ENCODE measurements at regions not wholly inside any gene's neighbourhood (a gene's known extent, or its start where the extent isn't known, plus 50 kb on each side); places are given as distances from the start of the nearest gene placed in this dataset.

DNA sequence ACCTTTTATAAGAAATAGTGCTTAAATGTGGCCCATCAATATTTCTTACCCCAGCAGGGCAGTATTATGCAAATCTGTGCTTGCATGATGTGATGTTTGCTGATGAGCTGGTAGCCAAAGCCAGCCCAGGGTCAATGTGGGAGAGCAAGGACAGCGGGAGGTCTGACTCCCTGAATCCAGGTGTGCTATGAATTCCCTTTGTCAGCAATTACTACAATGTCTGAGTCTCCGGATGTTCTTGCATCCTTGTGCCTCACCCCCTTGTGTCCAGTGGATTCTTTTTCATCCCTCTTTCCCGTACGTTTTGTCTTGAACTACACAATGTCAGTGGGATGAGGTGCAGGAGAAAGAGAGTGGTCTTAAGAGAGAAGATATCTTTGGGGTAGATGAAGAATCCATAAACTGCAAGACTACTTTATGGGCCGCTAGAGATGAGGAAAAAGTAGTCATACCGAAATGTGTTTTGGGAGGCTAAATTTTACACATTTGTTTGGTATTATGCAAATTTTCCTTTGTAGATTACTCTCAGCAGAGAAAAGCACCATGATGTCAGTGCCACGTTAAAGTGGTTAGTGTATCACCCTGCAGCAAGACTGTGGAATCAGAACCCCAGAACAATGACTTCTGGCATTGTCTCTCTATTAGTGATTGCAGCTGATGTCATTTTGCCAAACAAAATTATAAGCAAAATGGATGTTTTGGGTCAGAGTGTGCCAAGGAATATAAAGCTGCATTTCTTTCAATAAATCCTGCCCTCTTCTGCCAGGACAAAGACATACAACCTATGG is 53.5 kb upstream of the TSHZ3 start:
- H3K4me3 Mint-ChIP-seq, result no peak overlapping the region
- no peaks in the 10 kb centered on the region for H3K36me3 Mint-ChIP-seq (ENCODE audit: low read depth)
- DNase-seq, result no peak
- ChIA-PET POLR2A (no interaction called here), CTCF (interaction anchor here (1.1 kb wide), 1 partner anchor 17 kb away, joined by 3 read pairs; no protein-coding TSS in a partner anchor)
- no peak overlapping the region for H3K27ac Mint-ChIP-seq
- H3K9me3 Mint-ChIP-seq, result no peaks in the 10 kb centered on the region
- no peaks in the 10 kb centered on the region for H3K27me3 Mint-ChIP-seq
- H3K4me1 Mint-ChIP-seq, result no peaks in the 10 kb centered on the region

DNA sequence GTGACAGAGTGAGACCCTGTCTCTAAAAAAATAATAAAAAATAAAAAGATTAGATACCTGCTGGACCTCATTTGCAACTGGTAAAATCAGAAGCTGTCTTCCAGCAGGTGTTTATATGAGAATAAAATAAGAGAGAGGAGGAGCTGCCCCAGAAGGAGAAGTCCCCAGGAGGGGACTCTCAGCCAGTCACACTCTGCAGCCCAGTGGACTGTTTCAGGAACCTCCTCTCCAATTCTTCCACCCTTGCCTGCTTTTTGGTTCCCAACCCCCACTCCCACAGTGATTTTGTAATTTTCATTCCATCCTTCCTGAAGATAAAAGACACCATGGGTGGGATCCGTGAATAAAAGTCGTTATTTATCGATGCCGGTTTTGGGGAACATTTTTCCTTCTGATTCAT is 56.9 kb upstream of the TSHZ3 start:
- no peaks in the 10 kb centered on the region for H3K9me3 Mint-ChIP-seq
- CTCF ChIA-PET, result no interaction called here
- no peak overlapping the region for H3K27ac Mint-ChIP-seq
- no peak for DNase-seq
- no peaks in the 10 kb centered on the region for H3K4me1 Mint-ChIP-seq
- no peak overlapping the region for H3K4me3 Mint-ChIP-seq
- no peaks in the 10 kb centered on the region for H3K36me3 Mint-ChIP-seq (ENCODE audit: low read depth)
- POLR2A ChIA-PET, result no interaction called here
- H3K27me3 Mint-ChIP-seq, result no peaks in the 10 kb centered on the region

DNA sequence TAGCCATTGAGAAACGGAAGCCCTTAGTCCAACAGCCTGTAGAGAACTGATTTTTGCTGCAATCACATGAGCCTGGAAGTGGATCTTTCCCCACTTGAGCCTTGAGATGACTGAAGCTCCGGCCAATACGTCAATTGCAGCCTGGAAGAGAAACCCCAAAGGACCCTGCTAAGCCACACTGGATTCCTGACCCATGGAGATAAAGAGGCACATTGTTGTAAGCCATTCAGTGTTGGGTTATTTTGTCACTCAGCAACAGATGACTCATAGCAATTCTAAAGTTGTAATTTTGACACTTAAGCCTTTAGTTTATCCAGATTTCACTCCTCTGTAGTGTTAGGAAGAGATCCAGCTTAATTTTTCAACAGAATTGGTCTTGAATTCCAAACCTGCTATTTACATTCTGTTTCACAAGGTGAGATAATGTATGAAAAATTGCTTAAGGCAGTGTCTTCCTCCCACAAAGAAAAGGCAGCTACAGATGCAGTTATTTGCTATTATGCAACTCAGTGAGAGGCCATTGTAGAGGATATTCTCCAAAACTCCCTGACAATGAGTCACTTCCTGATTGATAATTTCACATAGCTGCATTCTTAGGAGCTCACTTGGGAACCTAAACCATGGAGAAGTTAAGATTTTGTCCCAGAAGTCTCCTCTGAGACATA is 59.4 kb upstream of the TSHZ3 start:
- ChIA-PET POLR2A (no interaction called here), CTCF (no interaction called here)
- Mint-ChIP-seq H3K4me3 (no peak overlapping the region), H3K27me3 (no peaks in the 10 kb centered on the region), H3K9me3 (no peaks in the 10 kb centered on the region), H3K4me1 (no peaks in the 10 kb centered on the region), H3K27ac (no peak overlapping the region), H3K36me3 (ENCODE audit: low read depth) (no peaks in the 10 kb centered on the region)
- no peak for DNase-seq

DNA sequence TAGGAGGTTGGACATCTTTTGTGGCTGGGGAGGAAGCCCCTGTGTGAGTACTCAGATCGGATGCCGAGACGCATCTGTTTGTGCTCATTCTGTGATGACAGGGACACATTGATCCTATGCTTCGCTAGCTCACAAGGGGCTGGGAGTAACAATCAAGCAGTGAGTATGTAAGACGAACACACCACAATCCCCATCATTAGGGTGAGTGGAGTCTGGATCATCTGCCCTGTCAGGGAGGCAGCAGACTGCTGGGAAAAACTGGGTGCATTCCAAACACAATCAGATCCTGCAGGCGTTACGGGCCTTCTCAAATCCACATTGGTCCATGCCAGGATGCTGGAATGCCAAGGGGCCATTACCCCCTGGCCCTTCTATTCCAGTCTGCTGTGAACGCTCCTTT is 64.1 kb upstream of the TSHZ3 start:
- Mint-ChIP-seq H3K4me1 (no peaks in the 10 kb centered on the region), H3K27me3 (peaks cover 5% of the 10 kb centered on the region), H3K9me3 (no peaks in the 10 kb centered on the region), H3K27ac (no peak overlapping the region), H3K4me3 (no peak overlapping the region), H3K36me3 (ENCODE audit: low read depth) (no peaks in the 10 kb centered on the region)
- ChIA-PET CTCF (no interaction called here), POLR2A (no interaction called here)
- DNase-seq, result no peak

DNA sequence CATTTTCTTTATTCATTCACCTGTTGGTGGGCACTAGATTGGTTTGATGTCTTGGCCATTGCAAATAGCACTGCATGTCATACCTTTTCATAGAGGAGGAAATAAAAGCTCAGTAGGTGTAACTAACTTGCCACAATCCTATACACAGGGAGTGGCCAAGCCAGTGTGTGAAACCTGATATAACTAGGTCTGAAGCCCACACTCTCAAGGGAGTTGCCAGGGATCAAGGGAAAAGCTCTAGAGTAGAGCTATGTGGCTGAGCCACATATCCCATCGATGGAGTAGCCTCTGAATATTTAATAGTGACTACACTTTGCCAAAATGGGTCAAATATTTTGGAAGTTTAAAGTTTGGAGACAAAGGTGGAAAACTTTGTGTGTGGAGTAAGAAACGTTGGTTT is 66.1 kb upstream of the TSHZ3 start:
- Mint-ChIP-seq H3K4me1 (no peaks in the 10 kb centered on the region), H3K4me3 (no peak overlapping the region), H3K9me3 (no peaks in the 10 kb centered on the region), H3K27ac (no peak overlapping the region), H3K36me3 (ENCODE audit: low read depth) (no peaks in the 10 kb centered on the region), H3K27me3 (peaks cover 9% of the 10 kb centered on the region)
- no peak for DNase-seq
- ChIA-PET POLR2A (no interaction called here), CTCF (no interaction called here)

DNA sequence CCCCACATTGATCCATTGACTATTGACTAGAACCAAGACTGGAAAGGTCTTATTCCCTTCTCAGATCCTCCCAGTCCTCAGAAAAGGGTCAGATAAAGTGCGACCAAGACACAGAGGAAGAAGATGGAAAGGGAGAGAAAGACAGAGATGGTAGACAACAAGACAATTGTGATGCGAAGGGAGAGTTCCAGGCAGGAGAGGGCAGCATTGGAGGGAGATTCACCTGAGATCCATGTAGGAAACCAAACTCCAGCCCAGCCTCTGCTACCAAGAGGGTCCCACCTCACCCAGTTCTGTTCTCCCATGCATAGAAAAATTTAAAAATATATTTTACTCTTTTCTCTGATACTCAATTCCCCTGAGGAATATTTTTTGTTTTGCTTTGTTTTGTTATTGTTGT is 67.3 kb upstream of the TSHZ3 start:
- CTCF ChIA-PET, result no interaction called here
- no peak overlapping the region for H3K27ac Mint-ChIP-seq
- DNase-seq, result no peak
- no peaks in the 10 kb centered on the region for H3K9me3 Mint-ChIP-seq
- H3K4me1 Mint-ChIP-seq, result no peaks in the 10 kb centered on the region
- no peaks in the 10 kb centered on the region for H3K36me3 Mint-ChIP-seq (ENCODE audit: low read depth)
- POLR2A ChIA-PET, result no interaction called here
- H3K27me3 Mint-ChIP-seq, result peaks cover 11% of the 10 kb centered on the region
- H3K4me3 Mint-ChIP-seq, result no peak overlapping the region

DNA sequence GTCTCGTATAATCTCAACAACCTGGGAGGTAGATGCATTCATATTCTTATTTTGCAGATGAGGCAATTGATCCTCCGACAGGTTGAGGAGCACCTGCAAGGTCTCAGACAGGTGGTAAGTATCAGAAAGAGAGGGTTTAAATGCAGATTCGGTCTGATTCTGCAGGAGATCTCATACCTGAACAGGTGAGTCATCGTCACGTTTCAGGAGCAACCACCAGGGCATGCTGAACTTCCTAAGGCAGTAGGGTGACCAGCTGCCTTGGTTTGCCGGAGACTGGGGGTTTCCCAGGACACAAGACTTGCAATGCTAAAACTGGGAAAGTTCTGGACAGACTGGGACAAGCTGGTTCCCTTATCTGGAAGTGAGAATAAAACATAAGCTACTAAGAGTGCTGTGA is 68.8 kb upstream of the TSHZ3 start:
- no peak for DNase-seq
- Mint-ChIP-seq H3K9me3 (no peaks in the 10 kb centered on the region), H3K4me1 (no peaks in the 10 kb centered on the region)

DNA sequence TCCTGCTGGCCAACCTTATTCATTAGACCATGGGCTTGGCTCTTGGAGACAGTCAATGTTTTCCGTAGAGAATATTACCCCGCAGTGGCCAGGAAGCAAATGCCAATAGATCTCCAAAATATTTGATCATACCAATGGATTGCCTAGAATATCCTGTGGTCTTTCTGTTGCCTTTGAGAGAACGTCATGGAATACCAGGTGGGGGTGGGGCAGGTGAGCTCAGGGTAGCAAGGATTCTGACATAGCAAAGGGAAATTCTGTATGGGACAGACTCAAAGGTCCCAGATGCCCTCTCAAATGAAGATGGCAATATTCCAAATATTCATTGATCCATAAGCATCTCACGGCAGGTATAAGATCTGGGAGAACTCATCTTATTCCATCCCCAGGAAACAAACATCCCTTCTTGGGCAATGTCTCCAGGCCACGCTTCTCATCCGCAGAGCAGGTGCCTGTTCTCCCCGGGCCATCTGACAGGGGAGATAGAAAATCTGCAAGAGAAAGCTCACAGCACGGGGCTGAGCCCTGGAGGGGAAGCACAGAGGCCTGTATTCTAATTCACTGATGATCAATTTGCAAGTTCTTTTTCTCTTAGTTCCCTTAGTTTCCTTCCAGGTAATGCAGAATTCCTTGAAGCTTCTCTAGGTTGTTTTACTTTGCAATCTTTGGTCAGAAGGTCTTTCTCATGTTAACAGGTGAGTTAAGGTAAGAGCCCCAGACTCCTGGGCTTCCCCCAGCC is 69.6 kb upstream of the TSHZ3 start:
- CTCF ChIA-PET, result interaction anchor here (1.4 kb wide), 1 partner anchor 15 kb away, joined by 3 read pairs; no protein-coding TSS in a partner anchor
- Mint-ChIP-seq H3K4me1 (no peaks in the 10 kb centered on the region), H3K4me3 (no peak overlapping the region), H3K27ac (no peak overlapping the region), H3K9me3 (no peaks in the 10 kb centered on the region), H3K27me3 (peaks cover 12% of the 10 kb centered on the region), H3K36me3 (ENCODE audit: low read depth) (no peaks in the 10 kb centered on the region)
- no peak for DNase-seq
- POLR2A ChIA-PET, result no interaction called here

More for the DNA sequence above, 68.8 kb upstream of the TSHZ3 start:
- Mint-ChIP-seq H3K4me3 (no peak overlapping the region), H3K36me3 (ENCODE audit: low read depth) (no peaks in the 10 kb centered on the region), H3K27me3 (peaks cover 12% of the 10 kb centered on the region), H3K27ac (no peak overlapping the region)
- CTCF ChIA-PET, result no interaction called here
- POLR2A ChIA-PET, result no interaction called here

DNA sequence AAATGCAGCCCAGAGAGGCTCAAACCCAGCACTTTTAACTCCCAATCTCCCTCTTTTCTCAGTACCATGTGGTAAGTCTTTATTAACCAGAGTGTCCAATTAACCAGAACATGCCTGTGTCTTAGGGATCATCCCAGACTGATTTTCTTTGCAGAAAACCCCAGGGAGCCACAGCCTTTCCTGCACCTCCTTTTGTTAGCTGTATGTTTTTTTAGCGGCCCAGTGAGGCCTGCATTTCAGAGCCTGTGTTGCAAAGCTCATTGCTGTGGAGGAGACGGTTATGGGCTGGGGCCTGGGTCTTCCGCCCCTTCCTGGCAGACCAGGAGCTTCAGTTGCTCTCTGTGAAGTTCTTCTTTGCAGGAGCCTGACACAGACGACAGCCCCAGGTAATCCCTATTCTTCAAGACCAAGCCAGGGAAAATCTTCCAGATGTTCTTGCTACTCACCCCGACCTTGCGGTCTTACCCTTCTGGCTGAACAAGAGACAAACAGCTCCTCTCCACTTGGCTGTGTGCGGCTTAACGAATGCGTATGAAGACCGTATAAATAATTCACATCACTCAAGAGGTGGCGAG is 70.7 kb upstream of the TSHZ3 start:
- Mint-ChIP-seq H3K27me3 (peaks cover 9% of the 10 kb centered on the region), H3K4me3 (no peak overlapping the region), H3K27ac (no peak overlapping the region), H3K9me3 (no peaks in the 10 kb centered on the region), H3K36me3 (ENCODE audit: low read depth) (no peaks in the 10 kb centered on the region), H3K4me1 (no peaks in the 10 kb centered on the region)
- ChIA-PET CTCF (interaction anchor here (1.4 kb wide), 1 partner anchor 17 kb away, joined by 3 read pairs; no protein-coding TSS in a partner anchor), POLR2A (no interaction called here)
- no peak for DNase-seq

DNA sequence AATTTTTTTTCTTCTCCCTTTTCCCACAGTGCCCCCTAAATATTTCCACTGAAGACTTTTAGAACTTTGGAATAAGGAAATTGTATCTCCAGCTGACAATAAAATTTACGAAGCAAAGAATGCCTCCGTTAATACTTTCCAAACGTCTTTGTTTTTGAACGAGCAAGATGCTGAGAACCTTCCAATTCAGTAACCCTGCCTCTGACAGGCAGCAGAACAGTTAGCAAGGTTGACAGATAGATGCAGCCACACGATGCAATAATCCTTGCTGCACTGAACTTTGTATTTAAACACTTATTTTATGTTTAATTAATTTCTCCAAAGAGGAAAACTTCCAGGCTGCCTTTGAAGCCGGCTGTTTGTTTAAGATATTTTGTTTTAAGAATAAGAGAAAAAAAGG is 71.8 kb upstream of the TSHZ3 start:
- CTCF ChIA-PET, result no interaction called here
- H3K9me3 Mint-ChIP-seq, result no peaks in the 10 kb centered on the region
- H3K4me3 Mint-ChIP-seq, result no peak overlapping the region
- H3K27ac Mint-ChIP-seq, result no peak overlapping the region
- no peaks in the 10 kb centered on the region for H3K36me3 Mint-ChIP-seq (ENCODE audit: low read depth)
- DNase-seq, result no peak
- POLR2A ChIA-PET, result no interaction called here
- H3K27me3 Mint-ChIP-seq, result peaks cover 7% of the 10 kb centered on the region
- H3K4me1 Mint-ChIP-seq, result no peaks in the 10 kb centered on the region

DNA sequence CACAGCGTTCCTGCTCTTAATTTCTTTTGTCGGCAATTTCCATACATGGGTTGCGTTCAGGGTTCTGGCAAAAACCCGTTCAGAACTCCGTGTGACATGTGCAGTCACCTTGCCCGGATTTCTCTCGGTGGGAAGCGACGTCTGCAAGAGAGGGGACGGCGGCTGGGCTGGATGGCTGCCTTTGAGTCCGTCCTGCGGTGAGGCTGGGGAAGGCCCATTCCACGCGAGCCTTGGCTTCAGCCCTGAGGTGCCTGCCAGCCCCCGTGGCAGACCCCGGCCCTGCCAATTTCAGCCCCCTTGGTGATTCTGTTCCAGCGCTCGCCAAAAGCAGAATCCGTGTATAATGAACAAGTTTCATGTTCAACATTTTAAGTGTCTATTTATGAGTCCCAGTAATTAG is 72.6 kb upstream of the TSHZ3 start:
- Mint-ChIP-seq H3K27ac (no peak overlapping the region), H3K9me3 (no peaks in the 10 kb centered on the region), H3K4me3 (no peak overlapping the region), H3K4me1 (no peaks in the 10 kb centered on the region), H3K36me3 (ENCODE audit: low read depth) (no peaks in the 10 kb centered on the region), H3K27me3 (peaks cover 7% of the 10 kb centered on the region)
- ChIA-PET CTCF (no interaction called here), POLR2A (no interaction called here)
- DNase-seq, result no peak

DNA sequence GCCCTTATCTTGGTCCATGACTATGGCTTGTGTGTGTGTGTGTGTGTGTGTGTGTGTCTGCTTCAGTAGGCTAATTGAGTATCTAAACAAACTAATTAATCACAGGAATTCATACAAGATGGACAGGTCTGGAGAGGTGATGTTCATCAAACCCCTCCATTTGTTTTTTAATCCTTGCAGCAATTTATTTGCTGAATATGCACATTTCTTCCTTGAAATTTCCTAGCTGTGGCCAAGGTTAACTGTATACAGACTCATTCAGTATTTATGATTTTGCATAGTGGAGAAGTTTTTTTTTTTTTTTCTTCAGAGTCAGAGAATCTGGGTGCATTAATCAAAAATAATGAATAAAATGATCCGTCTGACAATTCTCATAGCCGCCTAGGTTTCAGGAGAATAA is 74.7 kb upstream of the TSHZ3 start:
- H3K4me1 Mint-ChIP-seq, result no peaks in the 10 kb centered on the region
- CTCF ChIA-PET, result no interaction called here

More for the DNA sequence above, 74.7 kb upstream of the TSHZ3 start:
- POLR2A ChIA-PET, result no interaction called here
- DNase-seq, result no peak
- Mint-ChIP-seq H3K27ac (no peak overlapping the region), H3K9me3 (no peaks in the 10 kb centered on the region), H3K36me3 (ENCODE audit: low read depth) (no peaks in the 10 kb centered on the region), H3K4me3 (no peak overlapping the region), H3K27me3 (peaks cover 3% of the 10 kb centered on the region)

All from activated CD4-positive, alpha-beta T cell treated with anti-CD3 and anti-CD28 coated beads, Interleukin-2, amount 10 ng/mL, durations not matched to agents 7 days and 5 days (primary cell).